ENCODE measurements at regions not wholly inside any gene's neighbourhood (a gene's known extent, or its start where the extent isn't known, plus 50 kb on each side); places are given as distances from the start of the nearest gene placed in this dataset.

DNA sequence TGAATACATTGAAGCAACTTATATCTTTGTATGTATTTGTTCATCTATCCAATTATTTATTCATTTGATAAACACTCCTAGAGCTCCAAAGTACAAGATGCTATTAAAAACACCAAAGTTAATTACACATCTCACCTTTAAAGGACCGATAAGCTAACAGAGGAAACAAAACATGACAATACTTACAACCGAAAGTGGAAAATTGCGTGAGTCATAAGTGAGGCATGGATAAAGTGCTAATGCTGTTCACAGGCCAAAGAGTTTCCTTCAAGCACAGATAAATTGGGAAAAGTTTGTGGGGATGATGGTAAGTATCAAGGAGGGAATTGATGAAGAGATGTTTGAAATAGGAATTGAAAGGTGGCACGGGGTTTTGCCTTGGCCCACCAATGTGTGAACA lies 172.8 kb upstream of the KITLG start:
- DNase-seq (ENCODE audit: low read depth), result peak; percentile 37
- TF ChIP-seq, protein P1, sequence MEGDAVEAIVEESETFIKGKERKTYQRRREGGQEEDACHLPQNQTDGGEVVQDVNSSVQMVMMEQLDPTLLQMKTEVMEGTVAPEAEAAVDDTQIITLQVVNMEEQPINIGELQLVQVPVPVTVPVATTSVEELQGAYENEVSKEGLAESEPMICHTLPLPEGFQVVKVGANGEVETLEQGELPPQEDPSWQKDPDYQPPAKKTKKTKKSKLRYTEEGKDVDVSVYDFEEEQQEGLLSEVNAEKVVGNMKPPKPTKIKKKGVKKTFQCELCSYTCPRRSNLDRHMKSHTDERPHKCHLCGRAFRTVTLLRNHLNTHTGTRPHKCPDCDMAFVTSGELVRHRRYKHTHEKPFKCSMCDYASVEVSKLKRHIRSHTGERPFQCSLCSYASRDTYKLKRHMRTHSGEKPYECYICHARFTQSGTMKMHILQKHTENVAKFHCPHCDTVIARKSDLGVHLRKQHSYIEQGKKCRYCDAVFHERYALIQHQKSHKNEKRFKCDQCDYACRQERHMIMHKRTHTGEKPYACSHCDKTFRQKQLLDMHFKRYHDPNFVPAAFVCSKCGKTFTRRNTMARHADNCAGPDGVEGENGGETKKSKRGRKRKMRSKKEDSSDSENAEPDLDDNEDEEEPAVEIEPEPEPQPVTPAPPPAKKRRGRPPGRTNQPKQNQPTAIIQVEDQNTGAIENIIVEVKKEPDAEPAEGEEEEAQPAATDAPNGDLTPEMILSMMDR (IDR thresholded peaks at IDR 0.05; ENCODE audit: insufficient read depth, low read length), result no peak
- H3K4me3 ChIP-seq (ENCODE audit: low read depth, low read length), result no peak overlapping the region

DNA sequence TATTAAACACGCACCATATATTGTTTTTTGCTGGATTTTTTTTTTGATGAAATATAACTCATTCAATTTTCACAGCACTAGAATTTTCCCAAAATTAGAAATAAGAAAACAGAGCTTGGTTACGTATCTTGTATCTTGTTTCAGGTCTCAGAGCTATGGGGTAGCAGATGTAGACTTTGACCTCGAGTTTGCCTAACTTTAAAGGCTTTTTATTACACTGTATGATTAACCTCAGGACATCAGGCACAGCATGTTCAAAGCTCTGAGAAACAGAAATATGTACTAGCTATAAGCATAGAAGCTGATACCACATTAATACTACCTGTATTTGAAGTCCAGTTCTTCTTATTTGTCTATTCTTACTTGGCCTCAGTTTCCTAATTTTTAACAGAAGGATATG lies 171.9 kb upstream of the KITLG start:
- no peak overlapping the region for H3K4me3 ChIP-seq (ENCODE audit: low read depth, low read length)
- TF ChIP-seq, protein P1 (IDR thresholded peaks at IDR 0.05; ENCODE audit: insufficient read depth, low read length), result no peak
- DNase-seq (ENCODE audit: low read depth), result no peak

DNA sequence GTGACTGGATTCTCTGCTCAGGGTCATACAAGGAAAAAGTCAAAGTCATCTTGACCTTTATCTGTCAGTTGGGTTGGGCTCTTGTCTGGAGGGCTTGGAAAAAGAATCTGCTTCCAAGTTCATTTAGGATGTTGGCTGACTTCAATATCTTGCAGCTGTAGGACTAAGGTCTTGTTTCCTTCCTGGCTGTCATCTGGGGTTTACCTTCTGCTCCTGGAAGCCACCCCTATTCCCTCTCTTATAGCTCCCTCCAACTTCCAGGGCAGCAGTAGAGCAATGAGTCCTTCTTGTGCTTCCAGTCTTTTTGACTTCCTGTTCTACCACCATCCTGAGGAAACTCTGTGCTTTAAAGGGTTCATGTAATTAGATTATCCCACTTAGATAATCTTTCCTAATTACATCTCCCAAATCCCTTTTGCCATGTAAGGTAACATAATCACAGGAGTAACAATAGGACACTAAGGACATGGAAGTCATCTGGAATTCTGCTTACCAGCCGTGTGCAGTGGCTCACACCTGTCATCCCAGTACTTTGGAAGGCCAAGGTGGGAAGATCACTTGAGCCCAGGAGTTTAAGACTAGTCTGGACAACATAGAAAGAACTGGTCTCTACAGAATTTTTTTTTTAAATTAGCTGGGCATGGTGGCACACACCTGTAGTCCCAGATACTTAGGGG lies 170.7 kb upstream of the KITLG start:
- no peak overlapping the region for H3K4me3 ChIP-seq (ENCODE audit: low read depth, low read length)
- TF ChIP-seq, protein P1 (IDR thresholded peaks at IDR 0.05; ENCODE audit: insufficient read depth, low read length), result no peak
- DNase-seq (ENCODE audit: low read depth), result no peak

DNA sequence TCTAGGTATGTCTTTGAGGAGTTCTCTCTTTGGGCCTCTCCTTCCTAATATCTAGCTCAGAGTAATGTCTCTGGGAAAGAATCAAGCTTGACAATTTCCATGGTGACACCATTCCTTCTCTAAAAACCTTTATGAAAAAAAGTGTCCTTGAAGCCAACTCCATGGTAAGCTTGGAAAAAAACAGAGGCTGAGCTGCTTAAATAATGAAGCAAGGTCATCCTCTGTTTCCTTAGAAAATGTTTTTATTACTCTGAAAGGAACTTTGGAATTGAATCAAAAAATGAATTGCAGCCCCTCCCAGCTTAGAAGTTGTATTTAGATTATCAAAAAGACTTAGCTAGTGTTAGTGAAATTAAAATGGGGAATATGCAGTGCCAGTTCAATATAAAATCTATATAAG lies 166.1 kb upstream of the KITLG start:
- peak; percentile 30 for DNase-seq (ENCODE audit: low read depth)
- H3K4me3 ChIP-seq (ENCODE audit: low read depth, low read length), result no peak overlapping the region
- TF ChIP-seq, protein P1 (IDR thresholded peaks at IDR 0.05; ENCODE audit: insufficient read depth, low read length), result no peak

DNA sequence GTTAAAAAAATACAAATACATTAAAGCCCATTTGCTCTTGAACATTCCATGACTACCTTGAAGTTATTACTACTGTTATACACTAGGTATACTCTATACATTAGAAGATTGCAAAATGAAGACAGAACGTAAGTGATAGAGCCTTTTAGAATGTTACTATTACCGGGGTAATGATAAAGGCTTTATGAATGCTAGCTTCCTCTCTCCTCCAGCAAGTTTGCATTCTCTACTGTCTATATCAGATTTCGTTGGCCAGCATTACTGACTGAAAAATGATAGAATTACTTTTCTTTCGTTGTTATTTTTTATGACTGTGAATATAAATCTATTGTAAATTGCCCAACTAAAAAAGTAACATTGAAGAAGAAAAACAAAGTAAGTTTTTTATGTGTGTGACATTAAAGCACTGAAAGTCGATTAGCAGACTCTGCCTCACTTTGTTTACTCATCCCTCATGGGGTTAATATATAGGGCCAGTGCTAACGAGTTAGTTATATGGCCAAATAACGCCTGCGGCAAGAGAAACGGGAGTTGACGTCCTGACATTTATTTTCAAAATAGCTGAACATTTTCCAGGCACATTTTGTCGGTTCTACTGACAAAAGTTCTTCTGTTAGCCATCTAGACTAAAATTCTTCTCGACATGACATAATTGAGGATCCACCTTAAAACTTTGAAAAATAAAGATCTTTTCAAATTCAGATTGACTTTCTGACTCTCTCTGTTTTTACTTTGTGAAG lies 163.8 kb upstream of the KITLG start:
- H3K4me3 ChIP-seq (ENCODE audit: low read depth, low read length), result no peak overlapping the region
- peak; percentile 9 for DNase-seq (ENCODE audit: low read depth)
- TF ChIP-seq, protein P1 (IDR thresholded peaks at IDR 0.05; ENCODE audit: insufficient read depth, low read length), result no peak

DNA sequence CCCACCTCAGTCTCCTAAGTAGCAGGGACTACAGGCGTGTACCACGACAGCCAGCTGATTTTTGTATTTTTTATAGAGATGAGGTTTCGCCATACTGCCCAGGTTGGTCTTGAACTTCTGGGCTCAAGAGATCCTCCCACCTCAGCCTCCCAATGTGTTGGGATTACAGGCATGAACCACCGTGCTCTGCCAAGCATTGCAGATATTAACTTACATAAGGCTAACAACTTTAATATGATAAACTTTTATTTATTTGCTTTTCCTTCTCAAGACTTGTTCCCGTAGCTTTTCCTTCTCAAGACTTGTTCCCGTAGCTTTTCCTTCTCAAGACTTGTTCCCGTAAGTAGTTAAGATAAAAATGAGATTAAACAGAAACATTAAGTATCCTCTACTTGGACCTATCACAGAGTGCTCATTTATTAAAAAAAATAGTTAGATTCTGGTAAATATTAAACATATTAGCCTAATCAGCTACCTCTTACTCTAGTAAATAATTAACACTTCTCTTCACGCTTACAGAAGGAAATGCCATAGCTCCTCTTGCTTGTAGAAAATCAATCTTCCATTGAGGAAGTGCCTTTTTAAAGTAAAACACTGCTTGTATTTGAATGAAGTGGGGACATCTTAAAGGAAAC lies 157.7 kb upstream of the KITLG start:
- DNase-seq (ENCODE audit: low read depth), result no peak
- H3K4me3 ChIP-seq (ENCODE audit: low read depth, low read length), result no peak overlapping the region
- TF ChIP-seq, protein P1 (IDR thresholded peaks at IDR 0.05; ENCODE audit: insufficient read depth, low read length), result no peak
